Transverse colon (tissue), 4 donors: ENCODE measurements at regions not wholly inside any gene's neighbourhood (a gene's known extent, or its start where the extent isn't known, plus 50 kb on each side); places are given as distances from the start of the nearest gene placed in this dataset.

ENCODE experiments used
- DNase-seq: peaks from one replicate; pipeline ENCODE4 v3.0.0-alpha.2; 2019
- H3K27ac ChIP-seq, 4 donors: fragments of 200-600 bp; sonication (generic); 2 replicates each; pipeline ENCODE4 v1.5.1; 2016 to 2018; ENCODE audit warnings: inconsistent platforms in 4 of 4
- H3K27me3 ChIP-seq: fragments of 200-600 bp; sonication (generic); 2 replicates; pipeline ENCODE4 v1.5.1; 2017; ENCODE audit warnings: inconsistent platforms
- H3K36me3 ChIP-seq, 4 donors: fragments of 200-600 bp; sonication (generic); 2 replicates each; pipeline ENCODE4 v1.5.1; 2017 to 2019; ENCODE audit warnings: inconsistent platforms in 4 of 4
- H3K4me1 ChIP-seq, 4 donors: fragments of 200-600 bp; sonication (generic); 2 replicates each; pipeline ENCODE4 v1.5.1; 2017 to 2020; ENCODE audit warnings: inconsistent platforms in 4 of 4
- H3K4me3 ChIP-seq, 4 donors: fragments of 200-600 bp; sonication (generic); 1 replicate in 1 of 4; 2 replicates in 3 of 4; pipeline versions ENCODE4 v1.5.1 to v1.6.1; 2017 to 2019; ENCODE audit warnings: inconsistent platforms in 4 of 4
- H3K9me3 ChIP-seq, 2 donors: fragments of 200-600 bp; sonication (generic); 2 replicates each; pipeline ENCODE4 v1.5.1; 2017 to 2019; ENCODE audit warnings: inconsistent platforms in 2 of 2
- CTCF ChIP-seq, 5 experiments: fragments of 200-600 bp in 3 of 5; fragments of 450-650 bp in 2 of 5; sonication (generic) in 3 of 5; IDR thresholded peaks; 1 replicate in 2 of 5; 2 replicates in 3 of 5; pipeline ENCODE4 v1.5.1; 2016 to 2017; ENCODE audit warnings: antibody characterized with exemption in 5 of 5, inconsistent platforms in 3 of 5, mild to moderate bottlenecking in 2 of 5, moderate library complexity in 1 of 5
- EP300 ChIP-seq: sonication (generic); formaldehyde crosslinking; IDR thresholded peaks from one replicate; pipeline ENCODE4 v1.6.1; 2017; ENCODE audit warnings: antibody characterized with exemption, low read depth
- POLR2A ChIP-seq: fragments of 450-650 bp; IDR thresholded peaks from one replicate; pipeline ENCODE4 v1.6.1; 2016; ENCODE audit warnings: antibody characterized with exemption, mild to moderate bottlenecking, moderate library complexity
- POLR2AphosphoS5 ChIP-seq, 3 donors: sonication (generic); formaldehyde crosslinking; IDR thresholded peaks; one replicate each; pipeline ENCODE4 v1.6.1; 2016; ENCODE audit warnings: antibody characterized with exemption in 3 of 3
- WGBS, 2 donors: methylation state at CpG; one replicate each; pipeline ENCODE4 v1.1.5; 2018; ENCODE audit warnings: low coverage in 1 of 2; 5-methylcytosine and 5-hydroxymethylcytosine counted together
- in situ Hi-C, 4 donors: fragments of 200-750 bp; cut with MboI; loops; one replicate each; pipeline versions ENCODE4 v1.15.0 to v1.15.1; 2017; ENCODE audit warnings: low sequenced_read_pairs in 3 of 4, low pct_ligation_motif_present in 1 of 4, low pct_unique_long_range_greater_than_20kb in 1 of 4
- intact Hi-C: fragments of 100-400 bp; cut with DNase I; formaldehyde crosslinking; loops from one replicate; pipeline ENCODE4 v1.15.1; 2023; ENCODE audit warnings: low total_unique reads

DNA sequence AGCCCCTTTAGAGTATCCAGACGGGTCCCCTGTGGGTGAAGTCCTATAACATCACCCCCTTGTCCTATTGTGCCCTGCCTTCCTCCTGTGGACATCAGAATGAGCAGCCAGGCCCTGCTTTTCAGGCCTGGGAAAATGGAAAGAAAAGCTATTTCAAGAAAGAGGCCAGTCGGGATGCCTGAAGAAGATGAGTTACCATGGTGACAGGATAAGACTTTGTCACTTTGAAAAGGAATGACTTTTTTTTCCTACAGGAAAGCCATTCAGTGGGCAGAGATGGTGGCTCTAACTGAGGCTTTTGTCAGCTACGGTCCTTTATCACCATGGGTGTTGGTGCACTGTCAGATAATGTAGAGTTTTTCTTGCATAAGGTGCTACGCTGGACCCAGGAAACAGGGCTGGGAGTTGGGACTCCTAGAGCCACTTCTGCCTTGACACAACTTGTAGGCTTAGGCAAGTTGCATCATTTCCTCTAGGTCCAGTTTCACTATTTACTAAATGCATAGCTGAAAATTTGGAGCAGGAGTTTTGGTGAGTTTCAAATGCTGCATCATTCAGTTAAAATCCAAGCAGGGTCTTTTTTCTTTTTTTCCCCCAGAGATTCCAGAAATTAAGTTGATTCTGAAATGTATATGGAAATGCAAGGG is 179.0 kb upstream of the ADRA1D start:
- Histone ChIP-seq H3K4me1 (no peaks in the 10 kb centered on the region), H3K27ac (no peak overlapping the region), H3K4me3 (no peak overlapping the region), H3K36me3 (no peaks in the 10 kb centered on the region), H3K27me3 (no peaks in the 10 kb centered on the region), H3K9me3 (no peaks in the 10 kb centered on the region)
- intact Hi-C loops = no loop called here
- TF ChIP-seq POLR2AphosphoS5 (IDR thresholded peaks at IDR 0.05) (no peak), POLR2A (no peak), EP300 (no peak), CTCF (IDR thresholded peaks at IDR 0.05) (no peak)
- DNase-seq = no peak
- 68 to 90% methylated on average over 2 to 4 of the region's 4 CpGs for WGBS, 2 donors
- in situ Hi-C loops = no loop called here

DNA sequence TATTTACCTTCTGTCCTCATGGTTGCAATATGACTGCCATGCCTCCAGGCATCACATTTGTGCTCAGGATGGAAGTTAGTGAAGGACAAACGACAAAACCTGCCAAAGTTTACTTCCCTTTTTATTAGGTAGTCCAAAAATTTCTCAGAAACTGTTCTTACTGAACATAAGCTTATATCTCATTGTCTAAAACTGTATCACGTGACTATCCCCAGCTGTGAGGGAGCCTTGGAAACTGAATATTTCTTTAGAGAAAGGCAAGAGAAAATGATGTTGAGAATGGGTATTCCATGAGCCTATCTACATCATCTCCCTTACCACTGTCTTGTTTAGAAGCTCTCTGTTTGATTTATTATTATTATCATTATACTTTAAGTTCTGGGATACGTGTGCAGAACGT is 169.1 kb upstream of the ADRA1D start:
- TF ChIP-seq CTCF (IDR thresholded peaks at IDR 0.05) (no peak), POLR2AphosphoS5 (IDR thresholded peaks at IDR 0.05) (no peak), EP300 (no peak), POLR2A (no peak)
- H3K4me3 ChIP-seq = no peak overlapping the region
- H3K27ac ChIP-seq = no peak overlapping the region
- H3K36me3 ChIP-seq = no peaks in the 10 kb centered on the region
- DNase-seq = no peak
- intact Hi-C loops (no loop called here), in situ Hi-C loops (no loop called here)
- H3K27me3 ChIP-seq = no peaks in the 10 kb centered on the region
- H3K9me3 ChIP-seq = no peaks in the 10 kb centered on the region
- 65 to 75% methylated on average over 4 of the region's 4 CpGs for WGBS, 2 donors
- no peaks in the 10 kb centered on the region for H3K4me1 ChIP-seq

DNA sequence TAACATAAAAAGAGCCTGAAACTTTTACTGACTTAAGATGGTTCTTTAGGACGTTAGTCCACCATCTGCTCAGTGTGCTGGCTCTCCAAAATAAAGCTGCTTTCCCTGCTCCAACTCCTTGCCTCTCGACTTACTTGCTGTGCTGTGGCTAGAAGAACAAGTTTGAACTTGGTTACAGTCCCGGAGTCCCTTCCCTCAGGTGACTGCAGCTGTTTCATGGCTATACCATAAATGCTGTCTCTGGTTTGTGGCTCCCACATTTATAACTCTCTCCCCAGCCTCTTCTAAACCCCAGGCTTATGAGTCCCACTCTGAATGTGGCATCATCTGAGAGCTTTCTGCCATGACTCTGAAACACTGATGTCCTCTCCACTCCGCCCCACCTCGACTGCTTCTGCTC is 166.2 kb upstream of the ADRA1D start:
- Histone ChIP-seq H3K4me3 (no peak overlapping the region), H3K36me3 (no peaks in the 10 kb centered on the region), H3K27ac (no peak overlapping the region), H3K9me3 (no peaks in the 10 kb centered on the region), H3K4me1 (no peaks in the 10 kb centered on the region), H3K27me3 (no peaks in the 10 kb centered on the region)
- in situ Hi-C loops (no loop called here), intact Hi-C loops (no loop called here)
- no peak for TF ChIP-seq EP300
- TF ChIP-seq POLR2A = no peak
- no peak for TF ChIP-seq CTCF (IDR thresholded peaks at IDR 0.05)
- no peak for TF ChIP-seq POLR2AphosphoS5 (IDR thresholded peaks at IDR 0.05)
- no peak for DNase-seq
- WGBS, 2 donors = 52 to 67% methylated on average over 5 of the region's 5 CpGs

DNA sequence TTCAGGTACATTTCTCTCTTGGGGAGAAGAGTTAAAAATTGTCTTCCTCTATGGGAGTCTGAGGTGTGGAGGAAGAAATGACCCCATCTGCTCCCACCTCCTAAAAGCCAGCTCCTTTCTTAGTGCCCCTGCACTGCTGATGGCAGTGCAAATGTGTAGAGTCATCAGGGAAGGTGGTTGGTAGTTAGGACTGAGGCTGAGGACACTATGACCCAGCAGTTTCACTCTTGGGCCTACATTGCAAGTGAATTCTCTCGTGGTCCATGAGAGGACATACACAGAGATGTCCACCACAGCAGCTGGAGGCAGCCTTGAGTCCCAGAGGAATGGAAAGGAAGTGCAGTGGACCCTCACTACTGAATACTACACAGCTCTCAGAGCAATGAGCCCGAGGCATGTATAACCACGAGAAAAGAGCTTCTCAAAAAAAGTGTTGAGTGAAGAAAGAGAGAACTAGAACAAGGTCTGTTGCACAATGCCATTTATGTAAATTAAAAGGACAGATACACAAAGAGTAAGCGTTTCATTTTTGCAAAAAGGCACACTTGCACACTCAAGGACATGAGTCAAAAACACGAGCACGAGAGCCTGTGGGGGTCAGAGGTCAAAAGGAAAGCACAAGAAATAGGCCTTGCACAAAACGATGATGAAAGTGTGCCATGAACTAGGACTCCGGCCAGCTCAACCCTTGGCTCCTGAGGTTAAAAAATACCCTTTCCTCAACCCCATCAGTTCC is 164.4 kb upstream of the ADRA1D start:
- no peak for TF ChIP-seq CTCF (IDR thresholded peaks at IDR 0.05)
- no peak for TF ChIP-seq POLR2A
- TF ChIP-seq EP300 = no peak
- no peak for TF ChIP-seq POLR2AphosphoS5 (IDR thresholded peaks at IDR 0.05)
- H3K27ac ChIP-seq = no peak overlapping the region
- no peak overlapping the region for H3K4me3 ChIP-seq
- intact Hi-C loops (no loop called here), in situ Hi-C loops (no loop called here)
- DNase-seq = no peak
- no peaks in the 10 kb centered on the region for H3K27me3 ChIP-seq
- no peaks in the 10 kb centered on the region for H3K36me3 ChIP-seq
- no peaks in the 10 kb centered on the region for H3K9me3 ChIP-seq
- no peaks in the 10 kb centered on the region for H3K4me1 ChIP-seq
- WGBS, 2 donors = 25 to 56% methylated on average over 4 to 8 of the region's 8 CpGs
